ENCODE measurements at regions not wholly inside any gene's neighbourhood (a gene's known extent, or its start where the extent isn't known, plus 50 kb on each side); places are given as distances from the start of the nearest gene placed in this dataset.
"Not testable (repeated sequence)": the region's sequence is repeated elsewhere in the genome, so short reads cannot be mapped to it uniquely, and the experiment has no call there.

GRCh38 chr1:222970711-222971110 lies 155.9 kb downstream of the DISP1 start:
- H3K36me3 Mint-ChIP-seq: no peaks in the 10 kb centered on the region

GRCh38 chr1:222971146-222971545 lies 156.3 kb downstream of the DISP1 start:
- ATAC-seq: no peak
- H3K36me3 Mint-ChIP-seq: no peaks in the 10 kb centered on the region
- no peak for DNase-seq (ENCODE audit: low spot score in 2 of 2)
- H3K27ac Mint-ChIP-seq: no peak overlapping the region
- H3K9me3 Mint-ChIP-seq: no peaks in the 10 kb centered on the region

More at GRCh38 chr1:222970711-222971110, 155.9 kb downstream of the DISP1 start:
- ATAC-seq: no peak
- no peaks in the 10 kb centered on the region for H3K9me3 Mint-ChIP-seq
- no peak for DNase-seq (ENCODE audit: low spot score in 2 of 2)
- H3K27ac Mint-ChIP-seq: no peak overlapping the region

- H3K36me3 Mint-ChIP-seq: no peaks in the 10 kb centered on the region
- no peak for DNase-seq (ENCODE audit: low spot score in 2 of 2)
- no peak overlapping the region for H3K27ac Mint-ChIP-seq
- no peak for ATAC-seq
- no peaks in the 10 kb centered on the region for H3K9me3 Mint-ChIP-seq
Measured at GRCh38 chr1:222973561-222973960, 158.7 kb downstream of the DISP1 start.

GRCh38 chr1:222974496-222974895 lies 159.7 kb downstream of the DISP1 start:
- ATAC-seq: no peak
- H3K9me3 Mint-ChIP-seq: no peaks in the 10 kb centered on the region
- DNase-seq (ENCODE audit: low spot score in 2 of 2): no peak
- no peaks in the 10 kb centered on the region for H3K36me3 Mint-ChIP-seq
- no peak overlapping the region for H3K27ac Mint-ChIP-seq

GRCh38 chr1:222975472-222976122 lies 160.8 kb downstream of the DISP1 start:
- Mint-ChIP-seq H3K27ac (no peak overlapping the region), H3K36me3 (no peaks in the 10 kb centered on the region), H3K9me3 (no peaks in the 10 kb centered on the region)
- no peak for DNase-seq (ENCODE audit: low spot score in 2 of 2)
- no peak for ATAC-seq

GRCh38 chr1:222976453-222976852 lies 161.6 kb downstream of the DISP1 start:
- H3K36me3 Mint-ChIP-seq: no peaks in the 10 kb centered on the region
- H3K9me3 Mint-ChIP-seq: no peaks in the 10 kb centered on the region
- ATAC-seq (peak in 1 of 2 donors; percentile 79), DNase-seq (ENCODE audit: low spot score in 2 of 2) (no peak)
- H3K27ac Mint-ChIP-seq: no peak overlapping the region

GRCh38 chr1:222977294-222977693 lies 162.5 kb downstream of the DISP1 start:
- not testable (repeated sequence) for ATAC-seq; H3K27ac Mint-ChIP-seq; H3K36me3 Mint-ChIP-seq; DNase-seq (ENCODE audit: low spot score in 2 of 2); H3K9me3 Mint-ChIP-seq

DNA sequence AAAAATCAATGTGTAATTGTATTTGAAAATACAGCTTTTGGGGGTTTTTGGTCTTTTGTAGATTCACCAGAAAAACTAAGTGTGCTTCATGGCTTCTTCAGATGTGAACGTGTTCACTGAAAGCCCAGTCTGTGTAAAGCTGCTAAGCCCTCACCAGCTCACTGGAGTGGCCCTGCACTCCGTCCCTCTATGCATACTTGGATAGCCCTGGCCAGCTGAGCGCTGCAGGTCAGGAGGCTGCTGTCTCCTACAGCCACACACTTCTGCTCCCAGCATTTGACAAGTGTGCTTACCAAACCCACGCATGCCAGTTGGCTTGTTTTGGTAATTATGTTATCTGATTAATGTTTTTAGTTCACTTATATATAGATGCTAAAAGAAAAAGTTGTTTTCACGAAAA lies 163.5 kb downstream of the TLR5 start:
- Mint-ChIP-seq H3K36me3 (no peaks in the 10 kb centered on the region), H3K9me3 (no peaks in the 10 kb centered on the region), H3K27ac (no peak overlapping the region)
- DNase-seq (ENCODE audit: low spot score in 2 of 2) (no peak), ATAC-seq (no peak)

GRCh38 chr1:222987674-222988076 lies 155.4 kb downstream of the TLR5 start:
- no peak for ATAC-seq

DNA sequence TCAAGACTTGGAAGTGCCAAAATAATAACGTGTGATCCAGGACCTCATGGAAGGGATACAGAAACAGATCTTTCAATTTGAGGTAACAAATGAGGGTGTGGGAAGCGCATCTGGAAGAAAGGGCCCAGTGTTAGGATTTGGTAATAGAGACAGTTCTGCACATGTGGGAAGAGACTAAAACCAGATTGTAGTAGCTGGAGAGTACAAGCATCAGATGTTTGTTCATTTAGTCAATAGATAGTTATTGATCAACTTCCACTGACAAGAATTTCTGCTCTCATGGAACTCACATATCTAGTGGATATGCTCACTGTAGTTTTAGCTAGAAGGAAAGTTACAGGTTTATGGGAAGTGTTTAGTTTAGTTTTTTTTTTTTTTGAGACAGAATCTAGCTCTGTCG lies 153.6 kb downstream of the TLR5 start:
- H3K9me3 Mint-ChIP-seq: no peaks in the 10 kb centered on the region
- H3K27ac Mint-ChIP-seq: no peak overlapping the region
- no peaks in the 10 kb centered on the region for H3K36me3 Mint-ChIP-seq
- DNase-seq (ENCODE audit: low spot score in 2 of 2): no peak
- ATAC-seq: no peak

More at GRCh38 chr1:222987674-222988076, 155.4 kb downstream of the TLR5 start:
- Mint-ChIP-seq H3K9me3 (no peaks in the 10 kb centered on the region), H3K36me3 (no peaks in the 10 kb centered on the region), H3K27ac (no peak overlapping the region)
- no peak for DNase-seq (ENCODE audit: low spot score in 2 of 2)

DNA sequence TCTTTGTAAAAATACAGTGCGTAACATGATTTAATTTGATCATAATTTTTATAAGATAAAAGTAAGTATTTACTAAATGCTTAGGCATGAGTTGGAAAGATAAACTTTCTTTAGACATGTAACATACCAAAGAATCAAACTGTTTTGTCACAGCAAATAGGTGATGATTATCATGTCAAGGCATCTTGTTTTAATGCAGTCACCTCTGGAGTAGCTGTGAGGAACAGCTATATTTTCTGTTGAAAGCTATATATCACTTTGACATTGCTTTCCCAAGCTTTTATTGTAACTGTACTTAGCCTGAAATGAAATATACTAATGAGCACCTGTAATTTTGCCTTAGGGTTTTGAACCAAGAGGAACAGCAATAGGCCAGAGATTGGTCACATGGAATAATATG lies 151.9 kb downstream of the TLR5 start:
- no peak for ATAC-seq
- no peak for DNase-seq (ENCODE audit: low spot score in 2 of 2)
- Mint-ChIP-seq H3K9me3 (no peaks in the 10 kb centered on the region), H3K27ac (no peak overlapping the region), H3K36me3 (no peaks in the 10 kb centered on the region)

- Mint-ChIP-seq H3K9me3 (no peaks in the 10 kb centered on the region), H3K36me3 (no peaks in the 10 kb centered on the region), H3K27ac (no peak overlapping the region)
- no peak for DNase-seq (ENCODE audit: low spot score in 2 of 2)
- no peak for ATAC-seq
Measured at GRCh38 chr1:222991908-222992307, 151.1 kb downstream of the TLR5 start.

DNA sequence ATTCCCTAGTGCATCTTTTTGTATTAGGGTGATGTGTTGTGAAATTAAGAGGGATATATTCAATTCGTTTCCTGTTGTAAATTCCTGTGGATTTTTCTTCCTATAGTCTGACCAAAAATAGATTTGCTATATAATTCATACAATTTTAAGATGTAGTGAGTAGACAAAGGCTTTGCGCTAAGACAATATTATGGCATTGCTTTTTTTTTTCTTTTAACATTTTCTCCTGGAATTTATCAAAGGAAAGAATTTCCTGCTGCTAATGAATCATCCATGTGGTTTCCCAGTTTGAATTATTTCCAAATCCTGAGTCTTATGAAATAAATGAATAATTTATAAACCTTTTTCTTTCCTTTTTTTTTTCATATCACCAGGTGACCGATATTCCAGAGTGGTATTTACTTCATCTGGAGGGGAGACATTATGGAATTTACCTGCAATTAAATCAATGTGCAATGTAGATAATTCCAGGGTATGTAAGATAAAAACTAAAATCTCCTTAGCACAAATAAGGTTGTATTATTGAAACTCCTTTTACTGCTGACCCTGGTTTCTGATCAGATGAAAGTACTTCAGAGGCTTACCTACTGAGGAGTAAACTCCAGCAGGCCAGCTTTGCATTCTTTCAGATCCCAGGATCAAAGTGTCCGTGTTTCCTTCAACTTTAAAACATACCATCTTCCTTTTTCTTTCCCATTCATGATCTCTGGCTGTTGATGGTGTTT lies 148.4 kb downstream of the TLR5 start:
- Mint-ChIP-seq H3K9me3 (no peaks in the 10 kb centered on the region), H3K36me3 (no peaks in the 10 kb centered on the region), H3K27ac (no peak overlapping the region)
- ATAC-seq: no peak
- DNase-seq (ENCODE audit: low spot score in 2 of 2): no peak

DNA sequence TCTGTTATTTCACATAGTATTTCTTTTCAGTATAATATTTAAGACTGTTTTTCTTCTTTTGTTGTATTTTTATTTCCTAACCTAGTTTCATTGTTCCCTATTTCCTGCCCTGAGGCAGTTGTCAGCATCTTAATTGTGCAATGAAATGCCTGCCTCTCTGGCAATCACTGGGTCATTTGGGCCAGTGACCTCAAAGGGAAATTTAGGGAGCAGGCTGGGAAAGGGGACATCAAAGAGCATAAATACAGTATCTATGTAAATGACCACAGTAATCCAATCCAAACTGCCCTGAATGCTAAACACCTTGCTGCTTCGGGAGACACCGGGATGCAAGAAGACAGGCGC lies 147.8 kb downstream of the TLR5 start:
- H3K27ac Mint-ChIP-seq: no peak overlapping the region
- H3K9me3 Mint-ChIP-seq: no peaks in the 10 kb centered on the region
- no peak for ATAC-seq

DNA sequence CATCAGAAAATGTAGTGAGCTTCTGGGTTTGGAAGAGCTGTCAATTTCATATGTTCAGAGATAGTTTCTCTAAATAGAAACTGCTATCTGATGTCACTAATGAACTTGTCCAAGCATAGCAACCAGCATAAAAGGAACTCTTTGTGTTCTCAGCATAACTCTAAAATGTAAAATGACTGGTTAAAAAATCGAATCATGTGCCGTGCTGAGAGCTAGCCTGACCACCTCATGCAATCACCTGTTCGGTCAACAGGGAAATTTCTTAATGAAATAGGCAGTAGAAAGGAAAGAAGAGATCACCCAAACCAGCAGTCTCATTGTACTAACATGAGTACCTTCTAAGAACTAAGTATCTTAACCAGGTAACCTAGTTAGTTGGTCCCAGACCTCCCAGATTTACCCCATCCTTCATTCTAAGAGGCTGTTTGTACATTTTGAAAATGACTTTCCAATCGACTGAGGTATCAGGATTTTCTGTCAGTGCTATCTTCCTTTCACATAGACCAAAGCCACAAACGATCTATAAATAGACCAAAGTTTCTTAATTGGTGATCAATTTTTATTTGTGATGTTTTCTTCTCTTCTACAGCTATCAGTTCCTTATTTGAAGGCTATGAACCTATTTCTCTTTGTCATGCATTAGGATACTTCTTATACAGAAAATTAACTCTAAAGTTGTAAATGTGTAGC lies 147.3 kb downstream of the TLR5 start:
- H3K36me3 Mint-ChIP-seq: no peaks in the 10 kb centered on the region
- H3K27ac Mint-ChIP-seq: no peak overlapping the region
- ATAC-seq (no peak), DNase-seq (ENCODE audit: low spot score in 2 of 2) (no peak)
- H3K9me3 Mint-ChIP-seq: no peaks in the 10 kb centered on the region

More for the DNA sequence above, 147.8 kb downstream of the TLR5 start:
- no peaks in the 10 kb centered on the region for H3K36me3 Mint-ChIP-seq
- no peak for DNase-seq (ENCODE audit: low spot score in 2 of 2)

DNA sequence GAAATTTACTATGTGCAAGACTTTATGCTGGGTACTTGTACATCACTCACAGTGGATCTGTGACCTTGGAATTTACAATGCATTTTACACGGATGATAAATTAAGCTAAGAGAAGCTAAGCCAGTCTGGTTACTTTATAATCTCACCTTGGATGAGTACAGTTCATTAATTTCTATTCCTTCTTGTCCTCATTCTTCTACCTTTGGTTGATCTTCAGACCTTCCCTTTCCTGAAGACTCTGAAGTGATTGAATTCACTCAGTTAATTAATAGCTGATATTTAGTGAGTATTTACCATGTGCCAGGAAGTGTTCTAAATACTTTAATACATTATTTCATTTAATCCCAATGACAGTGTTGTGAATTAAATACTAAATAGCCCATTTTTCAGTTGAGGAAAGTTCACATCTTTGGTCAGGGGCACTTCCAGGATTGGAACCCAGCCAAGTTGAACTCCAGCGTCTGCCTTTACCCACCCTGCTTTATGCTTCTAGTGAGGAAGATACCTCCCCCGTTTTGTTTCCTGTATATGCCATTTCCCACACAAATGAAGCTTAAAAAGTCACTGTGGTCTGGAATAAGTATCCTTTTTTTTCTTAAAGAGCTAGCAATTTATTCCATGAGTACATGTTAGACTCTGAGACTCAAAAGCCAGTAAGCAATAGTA lies 146.6 kb downstream of the TLR5 start:
- ATAC-seq (no peak), DNase-seq (ENCODE audit: low spot score in 2 of 2) (no peak)
- H3K27ac Mint-ChIP-seq: peak overlapping the region in 1 of 2 donors; percentile 1
- no peaks in the 10 kb centered on the region for H3K36me3 Mint-ChIP-seq
- no peaks in the 10 kb centered on the region for H3K9me3 Mint-ChIP-seq

- Mint-ChIP-seq H3K27ac (no peak overlapping the region), H3K9me3 (no peaks in the 10 kb centered on the region), H3K36me3 (peaks cover 0 to 4% of the 10 kb centered on the region in 2 donors)
- DNase-seq (ENCODE audit: low spot score in 2 of 2) (no peak), ATAC-seq (no peak)
Measured at GRCh38 chr1:223000632-223001031, 142.4 kb downstream of the TLR5 start.

Data from activated naive CD4-positive, alpha-beta T cell treated with anti-CD3 and anti-CD28 coated beads, Interleukin-2, amount 50 U/mL, for 72 hours (primary cell).